GM19240 (cell line): ENCODE measurements at regions not wholly inside any gene's neighbourhood (a gene's known extent, or its start where the extent isn't known, plus 50 kb on each side); places are given as distances from the start of the nearest gene placed in this dataset.

Experiments used
- DNase-seq: peaks from one replicate; pipeline ENCODE4 v3.0.0; 2011; ENCODE audit warnings: low spot score; ENCODE audit not compliant: insufficient read length

GRCh38 chr1:184141361-184141880, 89.9 kb downstream of the TSEN15 start:
- DNase-seq: no peak

DNA sequence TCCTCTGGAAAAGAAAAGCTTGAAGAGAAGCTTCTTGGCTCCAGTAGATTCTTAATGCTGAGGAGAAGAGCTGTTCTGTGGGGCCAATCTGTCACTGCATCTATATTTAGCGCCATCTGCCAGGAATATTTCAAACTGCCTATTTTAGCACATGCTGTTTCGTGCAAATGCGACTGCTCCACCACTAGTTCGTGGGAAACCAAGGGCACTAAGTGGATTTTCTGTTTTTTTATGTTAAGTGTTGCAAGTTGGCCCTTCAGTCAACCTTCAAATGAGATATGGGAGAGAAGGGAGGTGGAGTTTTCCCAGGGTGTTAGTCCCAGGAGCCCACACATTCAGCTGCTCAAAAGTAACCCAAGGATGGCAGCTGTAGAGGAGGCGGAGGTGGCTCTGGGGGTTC, 91.9 kb downstream of the TSEN15 start:
- DNase-seq: no peak

- DNase-seq: no peak
These were observed 93.6 kb downstream of the TSEN15 start for GRCh38 chr1:184145083-184145482.

DNA sequence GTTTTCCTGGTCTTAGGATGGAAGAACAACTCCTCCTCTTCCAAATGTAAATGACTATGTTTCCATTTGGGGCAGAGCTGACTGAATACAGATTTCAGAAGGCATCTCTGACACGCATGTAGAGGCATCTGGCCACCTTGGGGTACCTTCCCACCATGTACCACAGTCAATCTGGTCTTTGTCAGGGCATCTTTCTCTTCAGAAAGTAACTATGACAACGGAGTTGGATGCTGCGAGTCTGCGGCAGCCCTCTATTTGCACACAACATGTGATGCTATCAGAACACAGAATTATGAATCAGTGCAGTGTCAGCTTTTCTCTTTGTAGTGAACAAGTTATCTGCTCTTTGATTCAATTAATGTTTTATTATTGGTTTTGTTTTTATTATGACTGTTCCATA, 94.7 kb downstream of the TSEN15 start:
- DNase-seq: no peak

DNA sequence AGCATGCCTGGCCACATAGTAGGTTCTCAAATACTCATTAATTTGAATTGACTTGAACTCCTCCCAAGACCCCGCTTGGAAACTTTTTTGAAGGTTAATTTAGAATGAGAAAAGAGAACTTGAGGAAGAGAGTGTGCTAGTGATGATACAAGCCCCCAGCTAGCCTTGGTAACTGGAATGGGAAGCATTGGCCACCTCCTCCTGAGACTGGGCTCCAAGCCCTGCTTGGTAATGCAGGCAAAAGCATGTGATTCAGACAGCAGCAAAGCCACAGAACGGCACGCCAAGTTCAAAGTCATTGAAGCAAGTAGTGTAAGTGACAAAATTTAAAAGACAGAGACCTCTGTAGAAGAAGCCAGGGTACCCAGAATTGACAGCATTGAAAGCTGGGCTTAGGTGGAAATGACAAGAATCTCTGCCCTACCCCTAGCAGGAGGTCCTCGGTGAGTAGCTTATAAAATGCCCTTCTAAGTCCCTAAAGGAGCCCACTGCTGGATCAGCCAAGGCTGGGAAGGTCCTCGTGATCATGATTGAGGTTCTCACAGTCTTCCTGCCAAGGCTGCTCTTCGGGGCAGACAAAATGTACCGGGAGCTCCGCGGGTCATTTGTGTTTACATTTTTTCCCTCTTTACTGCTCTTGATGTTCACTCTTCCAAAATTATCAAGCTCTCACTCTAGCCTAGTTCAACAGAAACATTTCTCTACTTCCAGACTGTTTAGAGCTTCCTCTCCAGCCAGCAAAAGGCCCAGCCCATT, 99.4 kb downstream of the TSEN15 start:
- no peak for DNase-seq

GRCh38 chr1:184152434-184152898, 100.9 kb downstream of the TSEN15 start:
- no peak for DNase-seq

DNA sequence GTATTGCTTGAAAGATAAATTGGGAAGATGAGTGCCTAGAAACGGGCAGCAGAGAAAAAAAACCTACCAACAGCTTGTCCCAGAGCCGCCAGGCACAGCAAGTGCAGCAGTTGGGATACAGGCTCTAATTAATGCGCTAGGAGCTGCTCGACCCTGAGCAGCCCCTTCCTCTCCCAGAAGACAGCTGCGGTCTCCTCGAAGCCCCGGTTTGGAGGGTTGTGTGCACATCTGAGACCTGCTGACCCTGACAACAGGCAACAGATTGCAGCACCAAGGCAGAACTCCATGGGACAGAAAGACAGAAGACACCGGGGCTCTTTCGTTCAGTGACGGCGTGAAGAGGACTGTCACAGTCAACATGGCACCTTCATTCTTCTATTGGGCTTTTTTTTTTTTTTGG, 101.4 kb downstream of the TSEN15 start:
- no peak for DNase-seq

DNA sequence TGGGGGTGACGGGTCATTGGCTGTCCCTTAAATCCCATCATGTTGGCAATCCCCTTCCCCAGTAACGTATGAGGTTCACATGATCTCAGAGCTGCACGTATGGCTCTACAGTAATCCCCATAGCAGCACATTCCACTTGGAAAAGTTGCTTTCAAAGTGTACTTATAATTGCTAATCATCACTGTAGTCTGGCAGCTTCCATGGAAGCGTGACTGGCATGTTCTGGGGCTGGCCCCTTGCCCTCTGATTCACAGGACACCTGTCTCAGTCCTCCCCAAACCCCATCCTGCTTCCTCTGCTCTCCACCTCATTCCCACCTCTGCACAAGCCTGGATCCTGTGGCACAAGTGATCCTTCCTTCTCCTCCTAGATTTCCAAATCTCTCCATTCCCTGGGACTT, 102.2 kb downstream of the TSEN15 start:
- DNase-seq: no peak

DNA sequence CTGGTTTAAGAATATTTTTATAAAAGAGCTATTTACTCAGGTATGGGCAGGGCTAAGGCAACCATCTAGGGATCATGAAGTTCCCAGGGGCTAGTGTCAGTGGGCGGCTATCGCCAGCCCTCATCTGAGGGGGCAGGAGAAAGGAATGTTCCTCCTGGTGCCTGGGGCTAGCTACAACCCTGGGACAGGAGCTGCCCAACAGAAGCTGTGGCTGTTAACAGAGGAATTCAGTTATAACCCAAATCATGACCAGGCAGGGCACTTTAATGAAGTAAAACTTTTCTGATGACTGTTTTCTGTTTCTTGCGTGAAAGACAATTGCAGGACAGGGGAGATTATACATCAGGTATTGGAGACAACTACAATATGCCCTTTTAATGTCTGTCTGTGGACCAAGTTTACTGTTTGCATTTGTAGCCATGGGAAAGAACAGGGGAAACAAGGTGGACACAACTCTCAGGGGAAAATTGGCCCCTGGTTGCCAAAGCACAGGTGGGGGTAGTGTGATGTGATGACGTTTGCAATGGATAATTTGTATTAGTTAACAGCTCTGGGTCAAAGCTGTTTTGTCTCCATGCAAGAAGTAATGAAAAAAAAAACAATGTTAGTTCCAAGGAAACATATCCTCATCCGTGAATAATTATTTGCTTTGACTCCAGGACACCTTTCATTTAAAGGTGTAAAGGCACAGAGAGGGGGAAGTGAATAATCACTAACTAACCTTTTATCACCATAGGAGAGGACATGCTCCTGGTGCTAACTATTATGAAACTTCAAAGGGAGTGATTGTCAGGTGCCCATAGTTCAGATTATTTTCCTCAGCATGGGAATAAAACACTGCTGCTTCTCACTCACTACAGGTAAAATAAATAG, 105.2 kb downstream of the TSEN15 start:
- DNase-seq: no peak

- DNase-seq: no peak
These were observed 105.8 kb downstream of the TSEN15 start for GRCh38 chr1:184157394-184157742.

- DNase-seq: no peak
These were observed 107.6 kb downstream of the TSEN15 start for GRCh38 chr1:184158896-184159681.

DNA sequence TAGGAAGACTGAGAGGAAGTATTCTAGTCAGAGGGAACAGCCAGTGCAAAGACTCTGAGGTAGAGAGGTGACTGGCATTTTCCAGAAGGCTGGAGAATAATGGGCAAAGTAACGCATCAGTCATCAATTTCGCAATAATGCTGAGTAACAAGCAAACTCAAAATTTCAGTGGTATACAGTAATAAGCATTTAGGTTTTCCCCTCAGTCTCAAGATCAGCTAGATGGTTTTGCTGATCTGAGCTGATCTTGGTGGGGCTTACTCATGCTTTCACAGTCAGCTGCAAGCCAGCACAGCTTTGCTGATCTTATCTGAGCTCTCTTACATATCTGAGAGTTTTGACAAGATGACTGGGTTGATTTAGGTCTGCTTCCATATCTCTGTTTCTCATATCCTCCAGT, 108.7 kb downstream of the TSEN15 start:
- no peak for DNase-seq

DNA sequence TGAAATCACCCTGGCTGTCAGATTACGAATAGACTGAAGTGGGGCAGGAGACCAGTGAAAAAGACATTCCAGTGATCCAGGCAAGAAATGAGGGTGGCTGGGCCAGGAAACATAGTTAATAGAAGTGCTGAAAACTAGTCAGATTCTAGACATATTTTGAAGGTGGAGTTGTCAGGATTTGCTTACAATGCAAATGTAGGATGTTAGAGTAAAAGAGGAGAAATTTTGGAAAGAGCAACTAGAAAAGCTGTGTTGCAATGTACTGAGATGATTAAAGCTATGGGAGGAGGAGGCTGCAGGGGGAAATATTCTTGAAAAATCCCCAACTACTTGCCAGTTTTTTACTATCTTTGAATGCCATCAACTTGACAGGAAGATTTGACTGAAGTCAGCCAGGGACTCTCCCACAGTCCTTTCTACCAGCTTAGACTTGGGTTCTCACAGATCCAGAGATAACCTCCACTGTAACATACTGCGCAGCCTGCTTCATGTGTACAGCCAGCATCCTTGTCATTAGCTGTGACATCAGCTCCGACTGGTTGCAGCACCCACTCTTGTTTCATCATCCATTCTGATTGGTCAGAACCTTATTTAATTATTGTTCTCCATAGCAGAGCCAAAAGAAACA, 109.7 kb downstream of the TSEN15 start:
- no peak for DNase-seq

DNA sequence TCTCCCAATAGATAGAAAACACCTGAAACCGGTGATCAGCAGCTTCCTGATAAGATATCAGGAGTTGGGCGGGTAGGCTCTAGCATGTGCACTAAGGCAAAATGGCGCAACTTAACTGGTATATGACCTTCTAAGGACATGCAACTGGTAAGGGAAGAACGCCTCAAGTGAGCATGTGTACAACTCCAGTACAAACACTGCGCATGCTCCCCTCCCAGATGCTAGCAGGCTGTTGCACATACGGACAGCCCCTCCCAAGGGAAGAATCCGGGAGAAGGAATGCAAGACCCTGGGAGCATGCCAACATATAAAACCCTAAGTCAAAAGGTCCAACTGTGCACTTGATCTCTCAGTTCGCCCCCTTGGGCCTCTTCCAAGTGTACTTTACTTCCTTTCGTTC, 110.8 kb downstream of the TSEN15 start:
- DNase-seq: no peak

- peak; percentile 22 for DNase-seq
These were observed 112.3 kb downstream of the TSEN15 start for GRCh38 chr1:184163674-184164465.

GRCh38 chr1:184164536-184164935, 113.0 kb downstream of the TSEN15 start:
- no peak for DNase-seq

GRCh38 chr1:184166485-184166884, 115.0 kb downstream of the TSEN15 start:
- DNase-seq: no peak

GRCh38 chr1:184167352-184167751, 115.8 kb downstream of the TSEN15 start:
- DNase-seq: no peak

DNA sequence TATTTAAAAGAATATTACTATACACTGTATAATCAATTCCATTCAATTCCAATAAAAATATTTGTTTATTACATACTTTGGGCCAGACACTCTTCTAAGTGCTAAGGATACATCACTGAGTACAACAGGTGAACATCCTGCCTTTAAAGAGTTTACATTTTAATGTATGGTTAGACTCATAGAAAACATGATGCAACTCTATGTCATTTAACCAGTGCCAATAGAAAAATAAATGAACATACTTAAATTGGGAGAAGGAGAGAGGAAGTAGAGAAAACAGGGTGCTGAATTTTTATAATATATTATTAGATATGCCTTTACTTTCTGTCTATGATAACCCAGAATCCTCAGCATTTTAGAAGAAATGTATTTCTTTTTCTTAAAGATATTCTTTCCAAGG, 119.2 kb downstream of the TSEN15 start:
- no peak for DNase-seq

GRCh38 chr1:184176058-184176457, 124.5 kb downstream of the TSEN15 start:
- no peak for DNase-seq
